DND-41 (cell line): ENCODE measurements at regions not wholly inside any gene's neighbourhood (a gene's known extent, or its start where the extent isn't known, plus 50 kb on each side); places are given as distances from the start of the nearest gene placed in this dataset.
"Not testable (repeated sequence)": the region's sequence is repeated elsewhere in the genome, so short reads cannot be mapped to it uniquely, and the experiment has no call there.

Experiments used
- ATAC-seq: fragments of 200-7000 bp; cut with Tn5 transposase; 3 replicates; pipeline ENCODE4 v1.9.1; 2021; ENCODE audit warnings: low read depth; ENCODE audit not compliant: insufficient read depth
- DNase-seq: peaks from one replicate; pipeline ENCODE4 v3.0.0-alpha.2; 2020
- H2AFZ ChIP-seq: 2 replicates; pipeline ENCODE4 v1.6.0; 2012; ENCODE audit warnings: low read depth, low read length
- H3K27ac ChIP-seq: 2 replicates; pipeline ENCODE4 v1.5.1; 2012; ENCODE audit warnings: low read length, inconsistent platforms
- H3K27me3 ChIP-seq: fragments of 200-600 bp; sonication (generic); 2 replicates; pipeline ENCODE4 v1.6.0; 2012; ENCODE audit warnings: low read length, mild to moderate bottlenecking, inconsistent platforms; ENCODE audit not compliant: insufficient read depth, poor library complexity
- H3K36me3 ChIP-seq: 2 replicates; pipeline ENCODE4 v1.5.1; 2012; ENCODE audit warnings: low read length, inconsistent platforms; ENCODE audit not compliant: insufficient read depth
- H3K4me1 ChIP-seq: 2 replicates; pipeline ENCODE4 v1.5.1; 2012; ENCODE audit warnings: mild to moderate bottlenecking, low read length; ENCODE audit not compliant: insufficient read depth
- H3K4me2 ChIP-seq: 2 replicates; pipeline ENCODE4 v1.6.0; 2012; ENCODE audit warnings: mild to moderate bottlenecking, moderate library complexity, low read length, inconsistent platforms; ENCODE audit not compliant: insufficient read depth
- H3K4me3 ChIP-seq, 2 experiments: fragments of 200-600 bp in 1 of 2; shearing (Covaris generic) in 1 of 2; 2 replicates each; pipeline ENCODE4 v1.5.1; 2012 to 2016; ENCODE audit warnings: inconsistent platforms in 2 of 2, low read length in 2 of 2, mild to moderate bottlenecking in 2 of 2, low read depth in 1 of 2, moderate library complexity in 1 of 2
- H3K79me2 ChIP-seq: 2 replicates; pipeline ENCODE4 v1.6.0; 2012; ENCODE audit warnings: low read length, inconsistent platforms; ENCODE audit not compliant: insufficient read depth
- H3K9ac ChIP-seq: 2 replicates; pipeline ENCODE4 v1.6.0; 2012; ENCODE audit warnings: low read depth, mild to moderate bottlenecking, inconsistent platforms, low read length, moderate library complexity
- H3K9me3 ChIP-seq: 2 replicates; pipeline ENCODE4 v1.5.1; 2012; ENCODE audit warnings: low read length, moderate library complexity, mild to moderate bottlenecking, inconsistent platforms; ENCODE audit not compliant: insufficient read depth, severe bottlenecking
- H4K20me1 ChIP-seq: 2 replicates; pipeline ENCODE4 v1.6.0; 2012; ENCODE audit warnings: low read length; ENCODE audit not compliant: insufficient read depth
- EZH2 ChIP-seq: IDR thresholded peaks from 3 replicates; pipeline ENCODE4 v1.6.1; 2012; ENCODE audit warnings: borderline replicate concordance, low read depth, mild to moderate bottlenecking, moderate library complexity, low read length, inconsistent platforms; ENCODE audit not compliant: severe bottlenecking
- TF ChIP-seq, protein P1 (sequence below): IDR thresholded peaks from 2 replicates; pipeline ENCODE4 v1.5.1; 2012; ENCODE audit warnings: borderline replicate concordance, low read length, moderate library complexity, mild to moderate bottlenecking; ENCODE audit not compliant: poor library complexity, severe bottlenecking; ENCODE audit errors: extremely low read depth

DNA sequence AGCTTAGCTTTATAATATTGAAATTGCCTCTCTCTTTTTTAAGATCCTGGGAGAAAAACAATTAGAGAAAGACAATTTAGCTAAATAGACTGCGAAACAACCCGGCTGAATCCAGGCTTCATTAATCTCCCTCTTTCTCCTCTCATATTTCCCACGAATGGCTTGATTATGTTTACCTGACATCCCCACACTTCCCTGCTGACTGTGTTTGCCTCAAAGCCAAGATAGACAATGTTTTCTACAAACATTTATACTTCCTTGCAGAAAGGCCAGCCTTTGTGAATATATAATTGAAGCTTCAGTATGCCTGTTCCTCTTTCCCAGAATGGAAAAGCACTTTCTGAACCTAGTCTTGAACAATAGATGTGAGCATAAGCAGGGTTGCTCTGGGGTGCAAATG, 566.8 kb downstream of the PDHA2 start:
- ATAC-seq: no peak
- Histone ChIP-seq H3K4me2 (no peak overlapping the region), H3K79me2 (no peaks in the 10 kb centered on the region), H3K36me3 (no peaks in the 10 kb centered on the region), H3K9ac (no peak overlapping the region), H4K20me1 (no peaks in the 10 kb centered on the region), H3K27me3 (no peaks in the 10 kb centered on the region), H2AFZ (0 out of 2 replicates have a peak overlapping the region, but pooled peaks have one; percentile 20), H3K27ac (no peak overlapping the region), H3K4me3 (no peak overlapping the region), H3K4me1 (peaks cover 7% of the 10 kb centered on the region), H3K9me3 (no peaks in the 10 kb centered on the region)
- TF ChIP-seq EZH2: no peak
- TF ChIP-seq, protein P1, sequence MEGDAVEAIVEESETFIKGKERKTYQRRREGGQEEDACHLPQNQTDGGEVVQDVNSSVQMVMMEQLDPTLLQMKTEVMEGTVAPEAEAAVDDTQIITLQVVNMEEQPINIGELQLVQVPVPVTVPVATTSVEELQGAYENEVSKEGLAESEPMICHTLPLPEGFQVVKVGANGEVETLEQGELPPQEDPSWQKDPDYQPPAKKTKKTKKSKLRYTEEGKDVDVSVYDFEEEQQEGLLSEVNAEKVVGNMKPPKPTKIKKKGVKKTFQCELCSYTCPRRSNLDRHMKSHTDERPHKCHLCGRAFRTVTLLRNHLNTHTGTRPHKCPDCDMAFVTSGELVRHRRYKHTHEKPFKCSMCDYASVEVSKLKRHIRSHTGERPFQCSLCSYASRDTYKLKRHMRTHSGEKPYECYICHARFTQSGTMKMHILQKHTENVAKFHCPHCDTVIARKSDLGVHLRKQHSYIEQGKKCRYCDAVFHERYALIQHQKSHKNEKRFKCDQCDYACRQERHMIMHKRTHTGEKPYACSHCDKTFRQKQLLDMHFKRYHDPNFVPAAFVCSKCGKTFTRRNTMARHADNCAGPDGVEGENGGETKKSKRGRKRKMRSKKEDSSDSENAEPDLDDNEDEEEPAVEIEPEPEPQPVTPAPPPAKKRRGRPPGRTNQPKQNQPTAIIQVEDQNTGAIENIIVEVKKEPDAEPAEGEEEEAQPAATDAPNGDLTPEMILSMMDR: no peak
- no peak for DNase-seq

- no peaks in the 10 kb centered on the region for H4K20me1 ChIP-seq
- 0 out of 2 replicates have a peak overlapping the region, but pooled peaks have one; percentile 20 for H2AFZ ChIP-seq
- no peak overlapping the region for H3K27ac ChIP-seq
- no peaks in the 10 kb centered on the region for H3K36me3 ChIP-seq
- no peak overlapping the region for H3K4me3 ChIP-seq
- H3K27me3 ChIP-seq: no peaks in the 10 kb centered on the region
- H3K9me3 ChIP-seq: no peaks in the 10 kb centered on the region
- no peak for TF ChIP-seq EZH2
- TF ChIP-seq, protein P1: no peak
- no peak overlapping the region for H3K9ac ChIP-seq
- peaks cover 7% of the 10 kb centered on the region for H3K4me1 ChIP-seq
- no peak overlapping the region for H3K4me2 ChIP-seq
- ATAC-seq (no peak), DNase-seq (no peak)
- no peaks in the 10 kb centered on the region for H3K79me2 ChIP-seq
Observed at GRCh38 chr4:96407225-96407624, 567.3 kb downstream of the PDHA2 start.

GRCh38 chr4:96407738-96408463, 568.0 kb downstream of the PDHA2 start:
- no peaks in the 10 kb centered on the region for H4K20me1 ChIP-seq
- no peaks in the 10 kb centered on the region for H3K36me3 ChIP-seq
- H3K4me1 ChIP-seq: peaks cover 7% of the 10 kb centered on the region
- H3K9ac ChIP-seq: no peak overlapping the region
- H3K4me2 ChIP-seq: no peak overlapping the region; the same call in 1 of the 2 replicates
- no peaks in the 10 kb centered on the region for H3K9me3 ChIP-seq
- H3K27ac ChIP-seq: peak overlapping the region; percentile 59; the same call in 1 of the 2 replicates
- ATAC-seq (0 out of 3 replicates have a peak, but pooled peaks have one; percentile 40), DNase-seq (no peak)
- H2AFZ ChIP-seq: peak overlapping the region; percentile 67
- H3K79me2 ChIP-seq: no peaks in the 10 kb centered on the region
- no peak for TF ChIP-seq EZH2
- TF ChIP-seq, protein P1: no peak
- H3K27me3 ChIP-seq: no peaks in the 10 kb centered on the region
- no peak overlapping the region for H3K4me3 ChIP-seq

GRCh38 chr4:96414853-96415252, 575.0 kb downstream of the PDHA2 start:
- not testable (repeated sequence) for H3K4me1 ChIP-seq, H3K9ac ChIP-seq, H2AFZ ChIP-seq, H3K27me3 ChIP-seq, H3K79me2 ChIP-seq, H3K4me3 ChIP-seq, H3K4me2 ChIP-seq, ATAC-seq, DNase-seq, H3K9me3 ChIP-seq, H3K27ac ChIP-seq, H3K36me3 ChIP-seq, H4K20me1 ChIP-seq
